M059J (cell line): ENCODE measurements at regions not wholly inside any gene's neighbourhood (a gene's known extent, or its start where the extent isn't known, plus 50 kb on each side); places are given as distances from the start of the nearest gene placed in this dataset.

Experiments used
- DNase-seq: peaks from one replicate; pipeline ENCODE4 v3.0.0-alpha.2; 2012; ENCODE audit warnings: low read depth

- no peak for DNase-seq
These were observed 575.4 kb upstream of the SORCS1 start for GRCh38 chr10:107739951-107740350.

GRCh38 chr10:107733328-107734130 is 569.0 kb upstream of the SORCS1 start:
- DNase-seq = peak; percentile 19

GRCh38 chr10:107732045-107732444 is 567.5 kb upstream of the SORCS1 start:
- no peak for DNase-seq

- no peak for DNase-seq
These were observed 564.3 kb upstream of the SORCS1 start for GRCh38 chr10:107728807-107729206.

- peak; percentile 39 for DNase-seq
These were observed 563.3 kb upstream of the SORCS1 start for GRCh38 chr10:107727767-107728317.

GRCh38 chr10:107718864-107719263 is 554.4 kb upstream of the SORCS1 start:
- DNase-seq = no peak

GRCh38 chr10:107717046-107717445 is 552.5 kb upstream of the SORCS1 start:
- DNase-seq = no peak

GRCh38 chr10:107715565-107715964 is 551.1 kb upstream of the SORCS1 start:
- no peak for DNase-seq

GRCh38 chr10:107708981-107709380 is 544.5 kb upstream of the SORCS1 start:
- peak; percentile 7 for DNase-seq

- DNase-seq = no peak
These were observed 541.7 kb upstream of the SORCS1 start for GRCh38 chr10:107706096-107706725.

GRCh38 chr10:107701943-107702342 is 537.4 kb upstream of the SORCS1 start:
- no peak for DNase-seq

GRCh38 chr10:107692072-107692471 is 527.6 kb upstream of the SORCS1 start:
- no peak for DNase-seq

GRCh38 chr10:107689323-107689722 is 524.8 kb upstream of the SORCS1 start:
- DNase-seq = peak; percentile 3

GRCh38 chr10:107687701-107688100 is 523.2 kb upstream of the SORCS1 start:
- peak; percentile 24 for DNase-seq

- no peak for DNase-seq
These were observed 521.6 kb upstream of the SORCS1 start for GRCh38 chr10:107686095-107686494.

GRCh38 chr10:107671960-107672359 is 507.5 kb upstream of the SORCS1 start:
- DNase-seq = no peak

GRCh38 chr10:107666214-107666613 is 501.7 kb upstream of the SORCS1 start:
- DNase-seq = no peak

- no peak for DNase-seq
These were observed 501.0 kb upstream of the SORCS1 start for GRCh38 chr10:107665459-107665858.

- no peak for DNase-seq
These were observed 493.3 kb upstream of the SORCS1 start for GRCh38 chr10:107657851-107658250.

GRCh38 chr10:107656932-107657331 is 492.4 kb upstream of the SORCS1 start:
- DNase-seq = no peak

GRCh38 chr10:107653832-107654287 is 489.4 kb upstream of the SORCS1 start:
- peak; percentile 40 for DNase-seq

GRCh38 chr10:107650939-107651338 is 486.4 kb upstream of the SORCS1 start:
- DNase-seq = no peak

- no peak for DNase-seq
These were observed 484.7 kb upstream of the SORCS1 start for GRCh38 chr10:107649249-107649648.
